B cell (primary cell): ENCODE measurements at regions not wholly inside any gene's neighbourhood (a gene's known extent, or its start where the extent isn't known, plus 50 kb on each side); places are given as distances from the start of the nearest gene placed in this dataset.

Source experiments
- CTCF ChIP-seq: fragments of 200-600 bp; IDR thresholded peaks from one replicate; pipeline ENCODE4 v1.8.0; 2022; ENCODE audit warnings: antibody characterized with exemption, mild to moderate bottlenecking
- EZH2 ChIP-seq: IDR thresholded peaks from 2 replicates; pipeline ENCODE4 v1.6.1; 2012; ENCODE audit warnings: borderline replicate concordance, low read depth, mild to moderate bottlenecking, moderate library complexity, low read length; ENCODE audit not compliant: insufficient read depth, poor library complexity, severe bottlenecking

- TF ChIP-seq CTCF (no peak), EZH2 (no peak)
Measured at GRCh38 chr11:37306563-37306962, 708.5 kb upstream of the RAG2 start.
